Transverse colon (tissue), 4 donors: ENCODE measurements at regions not wholly inside any gene's neighbourhood (a gene's known extent, or its start where the extent isn't known, plus 50 kb on each side); places are given as distances from the start of the nearest gene placed in this dataset.

Source experiments
- DNase-seq: peaks from one replicate; pipeline ENCODE4 v3.0.0-alpha.2; 2019
- H3K27ac ChIP-seq, 4 donors: fragments of 200-600 bp; sonication (generic); 2 replicates each; pipeline ENCODE4 v1.5.1; 2016 to 2018; ENCODE audit warnings: inconsistent platforms in 4 of 4
- H3K27me3 ChIP-seq: fragments of 200-600 bp; sonication (generic); 2 replicates; pipeline ENCODE4 v1.5.1; 2017; ENCODE audit warnings: inconsistent platforms
- H3K36me3 ChIP-seq, 4 donors: fragments of 200-600 bp; sonication (generic); 2 replicates each; pipeline ENCODE4 v1.5.1; 2017 to 2019; ENCODE audit warnings: inconsistent platforms in 4 of 4
- H3K4me1 ChIP-seq, 4 donors: fragments of 200-600 bp; sonication (generic); 2 replicates each; pipeline ENCODE4 v1.5.1; 2017 to 2020; ENCODE audit warnings: inconsistent platforms in 4 of 4
- H3K4me3 ChIP-seq, 4 donors: fragments of 200-600 bp; sonication (generic); 1 replicate in 1 of 4; 2 replicates in 3 of 4; pipeline versions ENCODE4 v1.5.1 to v1.6.1; 2017 to 2019; ENCODE audit warnings: inconsistent platforms in 4 of 4
- H3K9me3 ChIP-seq, 2 donors: fragments of 200-600 bp; sonication (generic); 2 replicates each; pipeline ENCODE4 v1.5.1; 2017 to 2019; ENCODE audit warnings: inconsistent platforms in 2 of 2
- CTCF ChIP-seq, 5 experiments: fragments of 200-600 bp in 3 of 5; fragments of 450-650 bp in 2 of 5; sonication (generic) in 3 of 5; IDR thresholded peaks; 1 replicate in 2 of 5; 2 replicates in 3 of 5; pipeline ENCODE4 v1.5.1; 2016 to 2017; ENCODE audit warnings: antibody characterized with exemption in 5 of 5, inconsistent platforms in 3 of 5, mild to moderate bottlenecking in 2 of 5, moderate library complexity in 1 of 5
- EP300 ChIP-seq: sonication (generic); formaldehyde crosslinking; IDR thresholded peaks from one replicate; pipeline ENCODE4 v1.6.1; 2017; ENCODE audit warnings: antibody characterized with exemption, low read depth
- POLR2A ChIP-seq: fragments of 450-650 bp; IDR thresholded peaks from one replicate; pipeline ENCODE4 v1.6.1; 2016; ENCODE audit warnings: antibody characterized with exemption, mild to moderate bottlenecking, moderate library complexity
- POLR2AphosphoS5 ChIP-seq, 3 donors: sonication (generic); formaldehyde crosslinking; IDR thresholded peaks; one replicate each; pipeline ENCODE4 v1.6.1; 2016; ENCODE audit warnings: antibody characterized with exemption in 3 of 3
- WGBS, 2 donors: methylation state at CpG; one replicate each; pipeline ENCODE4 v1.1.5; 2018; ENCODE audit warnings: low coverage in 1 of 2; 5-methylcytosine and 5-hydroxymethylcytosine counted together
- in situ Hi-C, 4 donors: fragments of 200-750 bp; cut with MboI; loops; one replicate each; pipeline versions ENCODE4 v1.15.0 to v1.15.1; 2017; ENCODE audit warnings: low sequenced_read_pairs in 3 of 4, low pct_ligation_motif_present in 1 of 4, low pct_unique_long_range_greater_than_20kb in 1 of 4
- intact Hi-C: fragments of 100-400 bp; cut with DNase I; formaldehyde crosslinking; loops from one replicate; pipeline ENCODE4 v1.15.1; 2023; ENCODE audit warnings: low total_unique reads

- TF ChIP-seq POLR2AphosphoS5 (IDR thresholded peaks at IDR 0.05) (no peak), POLR2A (no peak), EP300 (no peak), CTCF (IDR thresholded peaks at IDR 0.05) (no peak)
- DNase-seq, result no peak
- Histone ChIP-seq H3K4me1 (no peaks in the 10 kb centered on the region), H3K27ac (no peak overlapping the region), H3K4me3 (no peak overlapping the region), H3K27me3 (no peaks in the 10 kb centered on the region), H3K36me3 (no peaks in the 10 kb centered on the region), H3K9me3 (no peaks in the 10 kb centered on the region)
- in situ Hi-C loops, result no loop called here
- intact Hi-C loops, result no loop called here
- 73 to 83% methylated on average over 5 to 9 of the region's 9 CpGs for WGBS, 2 donors
Observed at GRCh38 chr10:71052076-71052660, 160.2 kb upstream of the UNC5B start.

- WGBS, 2 donors, result 83% methylated on average over 3 of the region's 4 CpGs; no CpG with 5 or more reads in 1 of the 2 donors
- no peak for TF ChIP-seq EP300
- no peak for TF ChIP-seq CTCF (IDR thresholded peaks at IDR 0.05)
- no peak for TF ChIP-seq POLR2AphosphoS5 (IDR thresholded peaks at IDR 0.05)
- no peak for TF ChIP-seq POLR2A
- intact Hi-C loops, result no loop called here
Observed at GRCh38 chr10:71052708-71053107, 159.7 kb upstream of the UNC5B start.

GRCh38 chr10:71053169-71053895 lies 159.0 kb upstream of the UNC5B start:
- no peak for TF ChIP-seq POLR2A
- no peak for TF ChIP-seq EP300
- no peak for TF ChIP-seq CTCF (IDR thresholded peaks at IDR 0.05)
- no peak for TF ChIP-seq POLR2AphosphoS5 (IDR thresholded peaks at IDR 0.05)
- DNase-seq, result no peak
- Histone ChIP-seq H3K4me1 (no peaks in the 10 kb centered on the region), H3K4me3 (no peak overlapping the region), H3K9me3 (no peaks in the 10 kb centered on the region), H3K27ac (no peak overlapping the region), H3K36me3 (no peaks in the 10 kb centered on the region), H3K27me3 (no peaks in the 10 kb centered on the region)
- 73 to 79% methylated on average over 5 to 9 of the region's 10 CpGs for WGBS, 2 donors
- in situ Hi-C loops, result no loop called here
- intact Hi-C loops, result no loop called here

More at GRCh38 chr10:71052708-71053107, 159.7 kb upstream of the UNC5B start:
- no peaks in the 10 kb centered on the region for H3K36me3 ChIP-seq
- no peaks in the 10 kb centered on the region for H3K9me3 ChIP-seq
- no peaks in the 10 kb centered on the region for H3K27me3 ChIP-seq
- H3K4me1 ChIP-seq, result no peaks in the 10 kb centered on the region
- no peak overlapping the region for H3K27ac ChIP-seq
- in situ Hi-C loops, result no loop called here
- DNase-seq, result no peak
- H3K4me3 ChIP-seq, result no peak overlapping the region

- in situ Hi-C loops (no loop called here), intact Hi-C loops (no loop called here)
- no peaks in the 10 kb centered on the region for H3K27me3 ChIP-seq
- H3K27ac ChIP-seq, result no peak overlapping the region
- TF ChIP-seq POLR2A, result no peak
- TF ChIP-seq EP300, result no peak
- no peak for TF ChIP-seq CTCF (IDR thresholded peaks at IDR 0.05)
- TF ChIP-seq POLR2AphosphoS5 (IDR thresholded peaks at IDR 0.05), result no peak
- H3K4me3 ChIP-seq, result no peak overlapping the region
- H3K4me1 ChIP-seq, result no peaks in the 10 kb centered on the region
- no peaks in the 10 kb centered on the region for H3K36me3 ChIP-seq
- DNase-seq, result no peak
- WGBS, 2 donors, result 84 to 93% methylated on average over 4 of the region's 4 CpGs
- no peaks in the 10 kb centered on the region for H3K9me3 ChIP-seq
Observed at GRCh38 chr10:71058308-71058707, 154.1 kb upstream of the UNC5B start.
